HG03565 (cell line): ENCODE measurements at regions not wholly inside any gene's neighbourhood (a gene's known extent, or its start where the extent isn't known, plus 50 kb on each side); places are given as distances from the start of the nearest gene placed in this dataset.

Experiments
- ATAC-seq: cut with Tn5 transposase; IDR thresholded peaks from one replicate; pipeline ENCODE4 v1.9.1; 2021; ENCODE audit warnings: mild to moderate bottlenecking, moderate library complexity; ENCODE audit not compliant: unreplicated experiment

- no peak for ATAC-seq
These were observed 124.9 kb upstream of the ARID1B start for GRCh38 chr6:156652231-156652750.

GRCh38 chr6:156651486-156651885 lies 125.7 kb upstream of the ARID1B start:
- no peak for ATAC-seq

- no peak for ATAC-seq
These were observed 126.2 kb upstream of the ARID1B start for GRCh38 chr6:156650896-156651390.

- no peak for ATAC-seq
These were observed 128.6 kb upstream of the ARID1B start for GRCh38 chr6:156648616-156649015.

- ATAC-seq, result no peak
These were observed 129.2 kb upstream of the ARID1B start for GRCh38 chr6:156647991-156648390.

- no peak for ATAC-seq
These were observed 129.9 kb upstream of the ARID1B start for GRCh38 chr6:156647140-156647784.

- no peak for ATAC-seq
These were observed 130.7 kb upstream of the ARID1B start for GRCh38 chr6:156646496-156646895.

GRCh38 chr6:156645097-156645496 lies 132.1 kb upstream of the ARID1B start:
- ATAC-seq, result no peak

- ATAC-seq, result no peak
These were observed 138.0 kb upstream of the ARID1B start for GRCh38 chr6:156639009-156639721.

- ATAC-seq, result no peak
These were observed 138.6 kb upstream of the ARID1B start for GRCh38 chr6:156638581-156638980.

GRCh38 chr6:156634951-156635371 lies 142.2 kb upstream of the ARID1B start:
- no peak for ATAC-seq

- ATAC-seq, result no peak
These were observed 143.1 kb upstream of the ARID1B start for GRCh38 chr6:156634048-156634447.

GRCh38 chr6:156633291-156633690 lies 143.9 kb upstream of the ARID1B start:
- ATAC-seq, result no peak

- ATAC-seq, result no peak
These were observed 146.4 kb upstream of the ARID1B start for GRCh38 chr6:156630613-156631302.

GRCh38 chr6:156628805-156629204 lies 148.4 kb upstream of the ARID1B start:
- ATAC-seq, result no peak

GRCh38 chr6:156627524-156627923 lies 149.7 kb upstream of the ARID1B start:
- no peak for ATAC-seq

GRCh38 chr6:156622185-156622584 lies 155.0 kb upstream of the ARID1B start:
- no peak for ATAC-seq

GRCh38 chr6:156620331-156620730 lies 156.8 kb upstream of the ARID1B start:
- no peak for ATAC-seq

GRCh38 chr6:156618600-156619205 lies 158.5 kb upstream of the ARID1B start:
- no peak for ATAC-seq

- no peak for ATAC-seq
These were observed 159.2 kb upstream of the ARID1B start for GRCh38 chr6:156617941-156618340.

- no peak for ATAC-seq
These were observed 159.8 kb upstream of the ARID1B start for GRCh38 chr6:156617376-156617775.
